Left ventricle myocardium inferior (tissue), 1 donor: ENCODE measurements at regions not wholly inside any gene's neighbourhood (a gene's known extent, or its start where the extent isn't known, plus 50 kb on each side); places are given as distances from the start of the nearest gene placed in this dataset.

Experiments
- DNase-seq: peaks from one replicate; pipeline ENCODE4 v3.0.0-alpha.2; 2020
- H3K27ac ChIP-seq: fragments of 200-600 bp; replicated peaks from 2 replicates; pipeline ENCODE4 v1.8.0; 2021
- H3K27me3 ChIP-seq: fragments of 200-600 bp; 2 replicates; pipeline ENCODE4 v1.8.0; 2021; ENCODE audit warnings: low read depth
- H3K36me3 ChIP-seq: fragments of 200-600 bp; 2 replicates; pipeline ENCODE4 v1.8.0; 2021
- H3K4me1 ChIP-seq: fragments of 200-600 bp; 2 replicates; pipeline ENCODE4 v1.8.0; 2021
- H3K4me3 ChIP-seq: fragments of 200-600 bp; 2 replicates; pipeline ENCODE4 v1.8.0; 2021; ENCODE audit warnings: mild to moderate bottlenecking, moderate library complexity
- H3K9me3 ChIP-seq: fragments of 200-600 bp; replicated peaks from 2 replicates; pipeline ENCODE4 v1.8.0; 2021
- CTCF ChIP-seq: fragments of 200-600 bp; IDR thresholded peaks from 2 replicates; pipeline ENCODE4 v1.8.0; 2021; ENCODE audit warnings: antibody characterized with exemption, mild to moderate bottlenecking, borderline replicate concordance
- intact Hi-C: fragments of 100-400 bp; cut with micrococcal nuclease; formaldehyde crosslinking; loops from one replicate; pipeline ENCODE4 v1.11.0; 2022
- donor health status: DM: no; HTN: yes; CAD: no; lungs with severe emphysema.

- no peak for TF ChIP-seq CTCF
- intact Hi-C loops = no loop called here
- DNase-seq = no peak
Measured at GRCh38 chr1:29810121-29811120, 574.1 kb downstream of the PTPRU start.

GRCh38 chr1:29809446-29810120 is 573.3 kb downstream of the PTPRU start:
- DNase-seq = no peak
- no peak for TF ChIP-seq CTCF
- peaks cover 13% of the 10 kb centered on the region for H3K27me3 ChIP-seq
- H3K27ac ChIP-seq = no peak overlapping the region
- no peaks in the 10 kb centered on the region for H3K9me3 ChIP-seq
- H3K36me3 ChIP-seq = no peaks in the 10 kb centered on the region
- no peak overlapping the region for H3K4me3 ChIP-seq
- peaks cover 20% of the 10 kb centered on the region for H3K4me1 ChIP-seq
- intact Hi-C loops = no loop called here

More at GRCh38 chr1:29810121-29811120, 574.1 kb downstream of the PTPRU start:
- H3K36me3 ChIP-seq = no peaks in the 10 kb centered on the region
- H3K27ac ChIP-seq = no peak overlapping the region
- H3K27me3 ChIP-seq = peaks cover 7% of the 10 kb centered on the region
- no peaks in the 10 kb centered on the region for H3K9me3 ChIP-seq
- peaks cover 20% of the 10 kb centered on the region for H3K4me1 ChIP-seq
- H3K4me3 ChIP-seq = no peak overlapping the region

GRCh38 chr1:29808141-29808995 is 572.0 kb downstream of the PTPRU start:
- Histone ChIP-seq H3K4me3 (no peak overlapping the region), H3K27ac (no peak overlapping the region), H3K9me3 (no peaks in the 10 kb centered on the region), H3K4me1 (peaks cover 20% of the 10 kb centered on the region), H3K36me3 (no peaks in the 10 kb centered on the region), H3K27me3 (peaks cover 23% of the 10 kb centered on the region)
- no peak for TF ChIP-seq CTCF
- DNase-seq = no peak
- intact Hi-C loops = no loop called here

GRCh38 chr1:29807689-29808088 is 571.4 kb downstream of the PTPRU start:
- Histone ChIP-seq H3K27me3 (peaks cover 30% of the 10 kb centered on the region), H3K36me3 (no peaks in the 10 kb centered on the region), H3K4me3 (no peak overlapping the region), H3K27ac (no peak overlapping the region), H3K4me1 (peaks cover 20% of the 10 kb centered on the region), H3K9me3 (no peaks in the 10 kb centered on the region)
- intact Hi-C loops = no loop called here
- TF ChIP-seq CTCF = no peak
- DNase-seq = no peak
